ENCODE measurements at regions not wholly inside any gene's neighbourhood (a gene's known extent, or its start where the extent isn't known, plus 50 kb on each side); places are given as distances from the start of the nearest gene placed in this dataset.

DNA sequence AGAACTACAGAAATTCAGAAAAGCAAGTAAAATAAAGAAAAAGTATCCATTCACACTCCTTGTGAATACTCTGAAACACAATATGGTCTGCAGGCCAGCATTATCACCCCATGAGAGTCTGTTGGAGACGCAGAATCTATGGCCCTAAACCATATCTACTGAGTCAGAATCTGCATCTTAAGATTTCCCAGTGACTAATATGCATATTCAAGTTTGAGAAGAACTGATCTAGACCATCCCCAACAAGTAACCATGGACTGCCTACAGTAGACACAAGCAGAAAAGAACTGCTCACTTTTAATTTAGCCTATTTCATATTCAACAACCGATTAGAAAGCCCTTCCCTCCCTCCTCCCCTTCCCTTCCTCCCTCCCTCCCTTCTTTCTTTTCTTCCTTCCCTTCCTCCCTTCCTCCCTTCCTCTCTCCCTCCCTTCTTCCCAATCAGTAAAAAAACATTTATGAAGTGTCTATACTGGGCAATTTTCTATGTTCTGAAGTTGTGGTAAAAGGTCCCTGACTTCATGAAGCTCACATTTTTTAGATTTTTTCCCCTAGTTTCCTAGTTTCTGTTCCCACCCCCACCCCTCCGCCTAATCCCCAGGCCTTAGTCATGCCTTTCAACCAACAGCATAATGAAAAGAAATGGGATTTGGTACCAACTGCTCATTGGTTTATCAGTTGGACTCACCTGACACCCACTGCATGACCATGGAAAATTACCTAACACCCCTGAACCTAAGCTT, 125.2 kb downstream of the CNTN3 start:
- TF ChIP-seq, protein P1, sequence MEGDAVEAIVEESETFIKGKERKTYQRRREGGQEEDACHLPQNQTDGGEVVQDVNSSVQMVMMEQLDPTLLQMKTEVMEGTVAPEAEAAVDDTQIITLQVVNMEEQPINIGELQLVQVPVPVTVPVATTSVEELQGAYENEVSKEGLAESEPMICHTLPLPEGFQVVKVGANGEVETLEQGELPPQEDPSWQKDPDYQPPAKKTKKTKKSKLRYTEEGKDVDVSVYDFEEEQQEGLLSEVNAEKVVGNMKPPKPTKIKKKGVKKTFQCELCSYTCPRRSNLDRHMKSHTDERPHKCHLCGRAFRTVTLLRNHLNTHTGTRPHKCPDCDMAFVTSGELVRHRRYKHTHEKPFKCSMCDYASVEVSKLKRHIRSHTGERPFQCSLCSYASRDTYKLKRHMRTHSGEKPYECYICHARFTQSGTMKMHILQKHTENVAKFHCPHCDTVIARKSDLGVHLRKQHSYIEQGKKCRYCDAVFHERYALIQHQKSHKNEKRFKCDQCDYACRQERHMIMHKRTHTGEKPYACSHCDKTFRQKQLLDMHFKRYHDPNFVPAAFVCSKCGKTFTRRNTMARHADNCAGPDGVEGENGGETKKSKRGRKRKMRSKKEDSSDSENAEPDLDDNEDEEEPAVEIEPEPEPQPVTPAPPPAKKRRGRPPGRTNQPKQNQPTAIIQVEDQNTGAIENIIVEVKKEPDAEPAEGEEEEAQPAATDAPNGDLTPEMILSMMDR (IDR thresholded peaks at IDR 0.05) = no peak
- TF ChIP-seq EZH2 (IDR thresholded peaks at IDR 0.05) = no peak

All from neural progenitor cell (in vitro differentiated cells).